ENCODE measurements at regions not wholly inside any gene's neighbourhood (a gene's known extent, or its start where the extent isn't known, plus 50 kb on each side); places are given as distances from the start of the nearest gene placed in this dataset.
"Not testable (repeated sequence)": the region's sequence is repeated elsewhere in the genome, so short reads cannot be mapped to it uniquely, and the experiment has no call there.

- Histone ChIP-seq H3K4me1 (ENCODE audit: control insufficient read depth in 3 of 3, insufficient read depth in 2 of 3, low read depth in 1 of 3, low read length in 2 of 3) (no peaks in the 10 kb centered on the region), H3K4me3 (ENCODE audit: low read depth in 1 of 3, low read length in 3 of 3) (no peak overlapping the region), H3K9me3 (ENCODE audit: control insufficient read depth in 2 of 2, insufficient read depth in 1 of 2, low read depth in 1 of 2, low read length in 1 of 2) (no peaks in the 10 kb centered on the region), H3K27me3 (ENCODE audit: control insufficient read depth in 3 of 3, insufficient read depth in 3 of 3, low read length in 3 of 3) (no peaks in the 10 kb centered on the region), H3K36me3 (ENCODE audit: control insufficient read depth in 3 of 3, insufficient read depth in 2 of 3, low read depth in 1 of 3, low read length in 3 of 3) (no peaks in the 10 kb centered on the region), H3K27ac (ENCODE audit: low read depth in 1 of 3, low read length in 2 of 3) (no peak overlapping the region)
- DNase-seq (no peak), FAIRE-seq (no peak)
- 51 to 68% (median 54%) methylated on average over 2 of the region's 2 CpGs for WGBS, 3 donors
Observed at GRCh38 chr2:144922519-144922918, 402.6 kb upstream of the ZEB2 start.

GRCh38 chr2:144920755-144921530, 401.0 kb upstream of the ZEB2 start:
- Histone ChIP-seq H3K4me1 (ENCODE audit: control insufficient read depth in 3 of 3, insufficient read depth in 2 of 3, low read depth in 1 of 3, low read length in 2 of 3) (no peaks in the 10 kb centered on the region), H3K9me3 (ENCODE audit: control insufficient read depth in 2 of 2, insufficient read depth in 1 of 2, low read depth in 1 of 2, low read length in 1 of 2) (no peaks in the 10 kb centered on the region), H3K27ac (ENCODE audit: low read depth in 1 of 3, low read length in 2 of 3) (no peak overlapping the region), H3K4me3 (ENCODE audit: low read depth in 1 of 3, low read length in 3 of 3) (no peak overlapping the region), H3K27me3 (ENCODE audit: control insufficient read depth in 3 of 3, insufficient read depth in 3 of 3, low read length in 3 of 3) (no peaks in the 10 kb centered on the region), H3K36me3 (ENCODE audit: control insufficient read depth in 3 of 3, insufficient read depth in 2 of 3, low read depth in 1 of 3, low read length in 3 of 3) (no peaks in the 10 kb centered on the region)
- 87 to 92% (median 91%) methylated on average over 3 of the region's 3 CpGs for WGBS, 3 donors
- FAIRE-seq (no peak), DNase-seq (no peak)

- Histone ChIP-seq H3K4me1 (ENCODE audit: control insufficient read depth in 3 of 3, insufficient read depth in 2 of 3, low read depth in 1 of 3, low read length in 2 of 3) (no peaks in the 10 kb centered on the region), H3K4me3 (ENCODE audit: low read depth in 1 of 3, low read length in 3 of 3) (no peak overlapping the region), H3K27ac (ENCODE audit: low read depth in 1 of 3, low read length in 2 of 3) (no peak overlapping the region), H3K27me3 (ENCODE audit: control insufficient read depth in 3 of 3, insufficient read depth in 3 of 3, low read length in 3 of 3) (no peaks in the 10 kb centered on the region), H3K36me3 (ENCODE audit: control insufficient read depth in 3 of 3, insufficient read depth in 2 of 3, low read depth in 1 of 3, low read length in 3 of 3) (no peaks in the 10 kb centered on the region), H3K9me3 (ENCODE audit: control insufficient read depth in 2 of 2, insufficient read depth in 1 of 2, low read depth in 1 of 2, low read length in 1 of 2) (no peaks in the 10 kb centered on the region)
- no peak for FAIRE-seq
- DNase-seq = no peak
- 44 to 56% (median 44%) methylated on average over 2 of the region's 2 CpGs for WGBS, 3 donors
Observed at GRCh38 chr2:144914622-144915318, 394.9 kb upstream of the ZEB2 start.

GRCh38 chr2:144914113-144914512, 394.2 kb upstream of the ZEB2 start:
- H3K4me3 ChIP-seq (ENCODE audit: low read depth in 1 of 3, low read length in 3 of 3) = no peak overlapping the region
- H3K36me3 ChIP-seq (ENCODE audit: control insufficient read depth in 3 of 3, insufficient read depth in 2 of 3, low read depth in 1 of 3, low read length in 3 of 3) = no peaks in the 10 kb centered on the region
- H3K27ac ChIP-seq (ENCODE audit: low read depth in 1 of 3, low read length in 2 of 3) = no peak overlapping the region
- H3K27me3 ChIP-seq (ENCODE audit: control insufficient read depth in 3 of 3, insufficient read depth in 3 of 3, low read length in 3 of 3) = no peaks in the 10 kb centered on the region
- no peak for DNase-seq
- H3K9me3 ChIP-seq (ENCODE audit: control insufficient read depth in 2 of 2, insufficient read depth in 1 of 2, low read depth in 1 of 2, low read length in 1 of 2) = no peaks in the 10 kb centered on the region
- no peaks in the 10 kb centered on the region for H3K4me1 ChIP-seq (ENCODE audit: control insufficient read depth in 3 of 3, insufficient read depth in 2 of 3, low read depth in 1 of 3, low read length in 2 of 3)
- WGBS, 3 donors = 5 to 53% (median 26%) methylated on average over 1 of the region's 1 CpG
- no peak for FAIRE-seq

GRCh38 chr2:144912206-144912605, 392.3 kb upstream of the ZEB2 start:
- Histone ChIP-seq H3K9me3 (ENCODE audit: control insufficient read depth in 2 of 2, insufficient read depth in 1 of 2, low read depth in 1 of 2, low read length in 1 of 2) (no peaks in the 10 kb centered on the region), H3K36me3 (ENCODE audit: control insufficient read depth in 3 of 3, insufficient read depth in 2 of 3, low read depth in 1 of 3, low read length in 3 of 3) (no peaks in the 10 kb centered on the region), H3K27me3 (ENCODE audit: control insufficient read depth in 3 of 3, insufficient read depth in 3 of 3, low read length in 3 of 3) (no peaks in the 10 kb centered on the region), H3K4me3 (ENCODE audit: low read depth in 1 of 3, low read length in 3 of 3) (no peak overlapping the region), H3K27ac (ENCODE audit: low read depth in 1 of 3, low read length in 2 of 3) (no peak overlapping the region), H3K4me1 (ENCODE audit: control insufficient read depth in 3 of 3, insufficient read depth in 2 of 3, low read depth in 1 of 3, low read length in 2 of 3) (no peaks in the 10 kb centered on the region)
- 83 to 86% (median 83%) methylated on average over 2 of the region's 2 CpGs for WGBS, 3 donors
- FAIRE-seq (no peak), DNase-seq (no peak)

GRCh38 chr2:144905956-144906355, 386.0 kb upstream of the ZEB2 start:
- H3K4me3 ChIP-seq (ENCODE audit: low read depth in 1 of 3, low read length in 3 of 3) = no peak overlapping the region
- DNase-seq (no peak), FAIRE-seq (no peak)
- no peaks in the 10 kb centered on the region for H3K4me1 ChIP-seq (ENCODE audit: control insufficient read depth in 3 of 3, insufficient read depth in 2 of 3, low read depth in 1 of 3, low read length in 2 of 3)
- 62 to 85% (median 64%) methylated on average over 2 of the region's 2 CpGs for WGBS, 3 donors
- H3K9me3 ChIP-seq (ENCODE audit: control insufficient read depth in 2 of 2, insufficient read depth in 1 of 2, low read depth in 1 of 2, low read length in 1 of 2) = no peaks in the 10 kb centered on the region
- no peak overlapping the region for H3K27ac ChIP-seq (ENCODE audit: low read depth in 1 of 3, low read length in 2 of 3)
- H3K27me3 ChIP-seq (ENCODE audit: control insufficient read depth in 3 of 3, insufficient read depth in 3 of 3, low read length in 3 of 3) = no peaks in the 10 kb centered on the region
- no peaks in the 10 kb centered on the region for H3K36me3 ChIP-seq (ENCODE audit: control insufficient read depth in 3 of 3, insufficient read depth in 2 of 3, low read depth in 1 of 3, low read length in 3 of 3)

GRCh38 chr2:144904612-144905011, 384.7 kb upstream of the ZEB2 start:
- Histone ChIP-seq H3K4me1 (ENCODE audit: control insufficient read depth in 3 of 3, insufficient read depth in 2 of 3, low read depth in 1 of 3, low read length in 2 of 3) (no peaks in the 10 kb centered on the region), H3K9me3 (ENCODE audit: control insufficient read depth in 2 of 2, insufficient read depth in 1 of 2, low read depth in 1 of 2, low read length in 1 of 2) (no peaks in the 10 kb centered on the region), H3K4me3 (ENCODE audit: low read depth in 1 of 3, low read length in 3 of 3) (no peak overlapping the region), H3K36me3 (ENCODE audit: control insufficient read depth in 3 of 3, insufficient read depth in 2 of 3, low read depth in 1 of 3, low read length in 3 of 3) (no peaks in the 10 kb centered on the region), H3K27ac (ENCODE audit: low read depth in 1 of 3, low read length in 2 of 3) (no peak overlapping the region), H3K27me3 (ENCODE audit: control insufficient read depth in 3 of 3, insufficient read depth in 3 of 3, low read length in 3 of 3) (no peaks in the 10 kb centered on the region)
- DNase-seq (no peak), FAIRE-seq (no peak)
- WGBS, 3 donors = 85 to 89% (median 86%) methylated on average over 3 of the region's 3 CpGs

- not testable (repeated sequence) for H3K4me1 ChIP-seq (ENCODE audit: control insufficient read depth in 3 of 3, insufficient read depth in 2 of 3, low read depth in 1 of 3, low read length in 2 of 3); H3K4me3 ChIP-seq (ENCODE audit: low read depth in 1 of 3, low read length in 3 of 3); DNase-seq; H3K36me3 ChIP-seq (ENCODE audit: control insufficient read depth in 3 of 3, insufficient read depth in 2 of 3, low read depth in 1 of 3, low read length in 3 of 3); FAIRE-seq; H3K9me3 ChIP-seq (ENCODE audit: control insufficient read depth in 2 of 2, insufficient read depth in 1 of 2, low read depth in 1 of 2, low read length in 1 of 2); H3K27me3 ChIP-seq (ENCODE audit: control insufficient read depth in 3 of 3, insufficient read depth in 3 of 3, low read length in 3 of 3); H3K27ac ChIP-seq (ENCODE audit: low read depth in 1 of 3, low read length in 2 of 3)
- WGBS, 3 donors = 76 to 90% (median 86%) methylated on average over 14 to 17 of the region's 19 CpGs
Observed at GRCh38 chr2:144903045-144903444, 383.1 kb upstream of the ZEB2 start.
